ENCODE measurements at regions not wholly inside any gene's neighbourhood (a gene's known extent, or its start where the extent isn't known, plus 50 kb on each side); places are given as distances from the start of the nearest gene placed in this dataset.

DNA sequence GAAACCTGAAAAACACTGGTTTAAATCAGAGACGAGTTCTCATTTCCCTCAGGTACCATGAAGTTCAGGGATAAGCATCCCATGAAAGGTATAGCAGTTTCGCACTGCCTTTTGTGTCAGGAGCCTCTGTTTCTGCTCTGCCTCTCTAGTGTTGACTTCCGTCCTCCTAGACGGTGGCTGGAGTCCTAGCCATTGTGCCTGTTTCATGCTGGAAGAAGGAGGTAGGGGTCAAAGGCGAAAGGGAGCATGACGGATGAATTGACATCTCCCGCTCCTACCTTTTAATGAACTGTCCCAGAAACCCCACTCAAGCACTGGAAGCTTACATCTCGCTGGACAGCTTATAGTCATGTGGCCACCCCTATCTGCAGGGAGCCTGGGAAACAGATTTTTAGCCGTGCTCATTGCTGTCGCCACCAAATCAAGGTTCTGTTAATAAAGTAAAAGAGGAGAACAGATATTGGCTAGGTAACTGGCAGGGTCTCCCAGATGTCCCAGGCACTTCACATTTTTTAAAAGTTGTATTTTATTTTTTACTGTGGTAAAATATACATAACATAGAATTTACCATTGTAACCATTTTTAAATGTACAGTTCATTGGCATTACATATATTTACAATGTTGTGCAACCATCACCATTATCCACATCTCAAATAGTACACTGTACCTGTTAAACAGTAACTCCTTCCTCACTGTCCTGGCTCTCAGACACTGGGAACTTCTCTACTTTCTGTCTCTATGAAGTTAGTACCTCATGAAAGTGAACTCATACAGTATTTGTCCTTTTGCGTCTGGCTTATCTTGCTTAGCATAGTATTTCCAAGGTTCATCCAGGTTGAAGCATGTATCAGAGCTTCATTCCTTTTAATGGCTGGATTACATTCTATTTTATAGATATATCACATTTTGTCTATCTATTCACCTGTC is 55.0 kb upstream of the CTLA4 start:
- no peak overlapping the region for H2BK15ac ChIP-seq (ENCODE audit: low read length)
- POLR2A ChIA-PET (ENCODE audit: partially characterized antibody), result no interaction called here
- FAIRE-seq, result no peak
- no peak for TF ChIP-seq CBX5 (IDR thresholded peaks at IDR 0.05; ENCODE audit: low read depth, low read length)
- TF ChIP-seq, protein P1, sequence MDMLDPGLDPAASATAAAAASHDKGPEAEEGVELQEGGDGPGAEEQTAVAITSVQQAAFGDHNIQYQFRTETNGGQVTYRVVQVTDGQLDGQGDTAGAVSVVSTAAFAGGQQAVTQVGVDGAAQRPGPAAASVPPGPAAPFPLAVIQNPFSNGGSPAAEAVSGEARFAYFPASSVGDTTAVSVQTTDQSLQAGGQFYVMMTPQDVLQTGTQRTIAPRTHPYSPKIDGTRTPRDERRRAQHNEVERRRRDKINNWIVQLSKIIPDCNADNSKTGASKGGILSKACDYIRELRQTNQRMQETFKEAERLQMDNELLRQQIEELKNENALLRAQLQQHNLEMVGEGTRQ (IDR thresholded peaks at IDR 0.05; ENCODE audit: low read length), result no peak
- no peak for TF ChIP-seq SIN3A (conservative IDR thresholded peaks at IDR 0.05 in 1 of 2, IDR thresholded peaks at IDR 0.05 in 1 of 2; ENCODE audit: low read depth in 1 of 2, low read length in 2 of 2)
- TF ChIP-seq SRF (IDR thresholded peaks at IDR 0.05; ENCODE audit: low read depth, low read length), result no peak
- TF ChIP-seq CHD1 (IDR thresholded peaks at IDR 0.05; ENCODE audit: low read depth, low read length), result no peak
- TF ChIP-seq CREB1 (IDR thresholded peaks at IDR 0.05), result no peak
- no peak for TF ChIP-seq JUND (IDR thresholded peaks at IDR 0.05; ENCODE audit: low read length)
- TF ChIP-seq RNF2 (IDR thresholded peaks at IDR 0.05; ENCODE audit: borderline replicate concordance, low read depth, low read length, missing control alignments, poor library complexity, severe bottlenecking), result no peak
- TF ChIP-seq EP300 (IDR thresholded peaks at IDR 0.05; ENCODE audit: borderline replicate concordance in 1 of 2, low read depth in 2 of 2, low read length in 2 of 2), result no peak
- no peak for TF ChIP-seq KDM1A (IDR thresholded peaks at IDR 0.05; ENCODE audit: borderline replicate concordance, low read length)

More for the DNA sequence above, 55.0 kb upstream of the CTLA4 start:
- no peak overlapping the region for H3K4ac ChIP-seq (replicated peaks; ENCODE audit: insufficient read length, low read depth, low read length)
- no peaks in the 10 kb centered on the region for H3K4me1 ChIP-seq (replicated peaks in 1 of 4; ENCODE audit: control insufficient read depth in 3 of 4, insufficient read depth in 4 of 4, low read length in 3 of 4)
- H4K20me1 ChIP-seq (replicated peaks in 1 of 2; ENCODE audit: control insufficient read depth in 1 of 2, insufficient read depth in 2 of 2, low read length in 2 of 2), result no peaks in the 10 kb centered on the region
- no peak overlapping the region for H3K23ac ChIP-seq (ENCODE audit: insufficient read length)
- no peaks in the 10 kb centered on the region for H3K79me2 ChIP-seq (ENCODE audit: control insufficient read depth in 1 of 2, insufficient read depth in 2 of 2, low read length in 2 of 2)
- H3K4me3 ChIP-seq (ENCODE audit: extremely low read depth in 1 of 4, insufficient read depth in 2 of 4, low read depth in 3 of 4, low read length in 4 of 4), result no peak overlapping the region
- no peak overlapping the region for H3K27ac ChIP-seq (ENCODE audit: low read depth, low read length)
- H3K23me2 ChIP-seq (ENCODE audit: low read depth, low read length), result no peaks in the 10 kb centered on the region
- H2BK120ac ChIP-seq (replicated peaks; ENCODE audit: low read depth, low read length), result no peak overlapping the region
- WGBS, 2 experiments (ENCODE audit: extremely low coverage in 1 of 2, insufficient coverage in 1 of 2, insufficient read length in 1 of 2, insufficient replicate concordance in 2 of 2, low coverage in 1 of 2, low lambda C conversion rate in 2 of 2, missing lambda C conversion rate in 1 of 2), result 79% methylated on average over 10 of the region's 11 CpGs; no CpG with 5 or more reads in 1 of the 2 experiments
- no peak overlapping the region for H2AK5ac ChIP-seq (ENCODE audit: low read depth, low read length)
- no peak overlapping the region for H3K14ac ChIP-seq (ENCODE audit: insufficient read length)
- DNase-seq (ENCODE audit: low read depth in 1 of 2, low spot score in 2 of 2), result no peak
- H4K5ac ChIP-seq (ENCODE audit: insufficient read length, low read depth, low read length), result no peak overlapping the region
- no peak overlapping the region for H3K56ac ChIP-seq (replicated peaks; ENCODE audit: insufficient read length, low read depth, low read length)
- H3K18ac ChIP-seq (ENCODE audit: extremely low read depth, low read length), result no peak overlapping the region
- no peak overlapping the region for H2BK20ac ChIP-seq (ENCODE audit: low read length)
- no peak overlapping the region for H3K4me2 ChIP-seq (ENCODE audit: insufficient read depth in 1 of 2, low read depth in 2 of 2, low read length in 2 of 2)
- H4K8ac ChIP-seq (ENCODE audit: extremely low read depth, insufficient read depth, low read length), result no peak overlapping the region
- CTCF ChIA-PET (ENCODE audit: partially characterized antibody), result interaction anchor here (0.6 to 4.2 kb wide), 8 partner anchors 12 to 328 kb away, joined by 3 to 15 read pairs (median 5); no protein-coding TSS in a partner anchor
- H4K91ac ChIP-seq (replicated peaks; ENCODE audit: insufficient read length, low read length), result no peak overlapping the region
- H3K27me3 ChIP-seq (replicated peaks in 1 of 4; ENCODE audit: control insufficient read depth in 3 of 4, extremely low read depth in 1 of 4, insufficient read depth in 3 of 4, low read length in 3 of 4), result no peaks in the 10 kb centered on the region
- no peak overlapping the region for H2BK5ac ChIP-seq (ENCODE audit: low read depth, low read length)
- no peaks in the 10 kb centered on the region for H3K9me3 ChIP-seq (ENCODE audit: insufficient read depth in 2 of 2, low read depth in 1 of 2, low read length in 1 of 2)
- no peak overlapping the region for H2AFZ ChIP-seq (ENCODE audit: low read length)
- H3K79me1 ChIP-seq (ENCODE audit: low read depth, low read length), result no peaks in the 10 kb centered on the region
- H2BK12ac ChIP-seq (ENCODE audit: low read depth, low read length), result no peak overlapping the region
- no peaks in the 10 kb centered on the region for H3K36me3 ChIP-seq (ENCODE audit: control insufficient read depth in 2 of 4, insufficient read depth in 4 of 4, low read length in 3 of 4)
- H3K9ac ChIP-seq (replicated peaks in 1 of 4; ENCODE audit: extremely low read depth in 1 of 4, low read depth in 3 of 4, low read length in 3 of 4), result no peak overlapping the region

Data from H1 (cell line).